ENCODE measurements at regions not wholly inside any gene's neighbourhood (a gene's known extent, or its start where the extent isn't known, plus 50 kb on each side); places are given as distances from the start of the nearest gene placed in this dataset.

DNA sequence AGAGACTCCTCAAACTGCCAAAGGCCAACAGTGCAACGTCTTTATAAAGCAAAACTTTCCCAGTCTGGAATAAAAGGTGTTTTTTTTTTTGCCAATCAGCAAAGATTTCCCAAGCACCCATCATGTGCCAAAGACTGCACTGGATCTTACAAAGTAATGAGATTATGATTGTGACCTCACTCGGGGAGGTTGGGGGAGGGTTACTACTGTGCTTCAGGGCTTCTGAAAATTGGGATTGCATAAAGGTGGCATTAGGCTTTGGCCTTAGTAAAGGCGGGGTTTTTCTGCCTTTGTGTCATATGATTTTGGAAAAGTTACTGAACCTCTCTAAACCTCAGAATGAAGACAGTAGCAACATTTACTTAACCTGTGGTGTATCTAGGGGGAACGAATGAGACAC lies 233.8 kb downstream of the DACT1 start:
- no peak for TF ChIP-seq MAFK (IDR thresholded peaks at IDR 0.05; ENCODE audit: low read depth, low read length)
- TF ChIP-seq CHD2 (IDR thresholded peaks at IDR 0.05; ENCODE audit: low read length), result no peak
- TF ChIP-seq KDM1A (IDR thresholded peaks at IDR 0.05; ENCODE audit: borderline replicate concordance, low read length), result no peak
- no peak for TF ChIP-seq TCF12 (IDR thresholded peaks at IDR 0.05; ENCODE audit: low read depth, low read length)
- TF ChIP-seq CHD1 (IDR thresholded peaks at IDR 0.05; ENCODE audit: low read depth, low read length), result no peak
- no peak for TF ChIP-seq EP300 (IDR thresholded peaks at IDR 0.05; ENCODE audit: borderline replicate concordance in 1 of 2, low read depth in 2 of 2, low read length in 2 of 2)
- Histone ChIP-seq H3K23ac (ENCODE audit: insufficient read length) (no peak overlapping the region), H3K36me3 (ENCODE audit: control insufficient read depth in 2 of 4, insufficient read depth in 4 of 4, low read length in 3 of 4) (no peaks in the 10 kb centered on the region), H2BK5ac (ENCODE audit: low read depth, low read length) (no peak overlapping the region), H4K5ac (ENCODE audit: insufficient read length, low read depth, low read length) (no peak overlapping the region), H3K4me1 (replicated peaks in 1 of 4; ENCODE audit: control insufficient read depth in 3 of 4, insufficient read depth in 4 of 4, low read length in 3 of 4) (no peaks in the 10 kb centered on the region), H4K20me1 (replicated peaks in 1 of 2; ENCODE audit: control insufficient read depth in 1 of 2, insufficient read depth in 2 of 2, low read length in 2 of 2) (peaks cover 0 to 2% of the 10 kb centered on the region in 2 experiments), H3K9me3 (ENCODE audit: insufficient read depth in 2 of 2, low read depth in 1 of 2, low read length in 1 of 2) (no peaks in the 10 kb centered on the region), H3K4ac (replicated peaks; ENCODE audit: insufficient read length, low read depth, low read length) (no peak overlapping the region), H2AFZ (ENCODE audit: low read length) (peak overlapping the region; percentile 44; the same call in 1 of the 2 replicates), H3K9ac (replicated peaks in 1 of 4; ENCODE audit: extremely low read depth in 1 of 4, low read depth in 3 of 4, low read length in 3 of 4) (peak overlapping the region in 1 of 4 experiments; percentile 34; a peak in 1 of 7 replicates), H2AK5ac (ENCODE audit: low read depth, low read length) (no peak overlapping the region), H3K79me1 (ENCODE audit: low read depth, low read length) (no peaks in the 10 kb centered on the region), H3K4me3 (ENCODE audit: extremely low read depth in 1 of 4, insufficient read depth in 2 of 4, low read depth in 3 of 4, low read length in 4 of 4) (no peak overlapping the region), H4K91ac (replicated peaks; ENCODE audit: insufficient read length, low read length) (no peak overlapping the region), H2BK120ac (replicated peaks; ENCODE audit: low read depth, low read length) (no peak overlapping the region), H2BK12ac (ENCODE audit: low read depth, low read length) (no peak overlapping the region), H3K23me2 (ENCODE audit: low read depth, low read length) (no peaks in the 10 kb centered on the region), H3K27me3 (replicated peaks in 1 of 4; ENCODE audit: control insufficient read depth in 3 of 4, extremely low read depth in 1 of 4, insufficient read depth in 3 of 4, low read length in 3 of 4) (no peaks in the 10 kb centered on the region), H3K18ac (ENCODE audit: extremely low read depth, low read length) (no peak overlapping the region), H3K14ac (ENCODE audit: insufficient read length) (no peak overlapping the region), H2BK20ac (ENCODE audit: low read length) (no peak overlapping the region), H2BK15ac (ENCODE audit: low read length) (no peak overlapping the region), H3K79me2 (ENCODE audit: control insufficient read depth in 1 of 2, insufficient read depth in 2 of 2, low read length in 2 of 2) (no peaks in the 10 kb centered on the region), H4K8ac (ENCODE audit: extremely low read depth, insufficient read depth, low read length) (no peak overlapping the region), H3K4me2 (ENCODE audit: insufficient read depth in 1 of 2, low read depth in 2 of 2, low read length in 2 of 2) (no peak overlapping the region), H3K56ac (replicated peaks; ENCODE audit: insufficient read length, low read depth, low read length) (no peak overlapping the region), H3K27ac (ENCODE audit: low read depth, low read length) (no peak overlapping the region)
- CTCF ChIA-PET (ENCODE audit: partially characterized antibody), result no interaction called here
- FAIRE-seq, result no peak
- 82% methylated on average over 4 of the region's 4 CpGs; no CpG with 5 or more reads in 1 of the 2 experiments for WGBS, 2 experiments (ENCODE audit: extremely low coverage in 1 of 2, insufficient coverage in 1 of 2, insufficient read length in 1 of 2, insufficient replicate concordance in 2 of 2, low coverage in 1 of 2, low lambda C conversion rate in 2 of 2, missing lambda C conversion rate in 1 of 2)
- no peak for DNase-seq (ENCODE audit: low read depth in 1 of 2, low spot score in 2 of 2)
- POLR2A ChIA-PET (ENCODE audit: partially characterized antibody), result no interaction called here
